Putamen (tissue), 1 donor: ENCODE measurements at regions not wholly inside any gene's neighbourhood (a gene's known extent, or its start where the extent isn't known, plus 50 kb on each side); places are given as distances from the start of the nearest gene placed in this dataset.

Source experiments
- DNase-seq: peaks from one replicate; pipeline ENCODE4 v3.0.0-alpha.2; 2016; ENCODE audit warnings: low spot score

DNA sequence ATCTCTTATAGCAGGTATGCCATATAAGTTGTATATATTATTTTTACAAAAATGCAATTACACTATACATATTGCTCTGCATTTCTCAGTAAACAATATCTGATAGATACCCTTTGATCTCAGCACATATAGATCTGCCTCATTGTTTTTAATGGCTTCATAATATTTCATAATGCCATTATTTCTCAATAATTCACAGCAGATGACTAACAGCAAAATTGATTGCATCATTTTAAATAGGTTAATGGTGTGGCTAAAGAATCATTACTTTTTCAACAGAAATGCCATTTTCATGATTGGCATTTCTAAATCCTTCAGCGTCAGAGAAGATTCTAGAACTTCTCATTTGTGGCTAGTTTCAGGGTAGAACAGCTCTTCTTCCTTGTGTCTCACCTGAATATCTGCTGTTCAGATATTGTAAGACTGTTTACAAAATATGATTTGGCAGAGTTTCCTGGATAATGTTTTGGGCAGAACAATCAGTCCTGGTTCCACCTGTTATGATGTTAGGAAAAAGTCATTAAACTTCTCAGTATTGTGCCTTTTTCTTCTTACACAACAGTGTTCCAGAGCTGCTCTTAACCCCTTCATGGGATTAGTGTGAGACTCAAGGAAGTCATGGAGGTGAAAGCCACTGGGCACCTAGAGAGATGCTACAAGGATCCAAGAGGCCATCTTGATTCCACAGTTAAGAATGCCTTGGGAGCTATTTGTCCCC is 397.6 kb upstream of the THBS1 start:
- DNase-seq, result no peak

- DNase-seq, result no peak
Observed at GRCh38 chr15:39184701-39185390, 396.0 kb upstream of the THBS1 start.

DNA sequence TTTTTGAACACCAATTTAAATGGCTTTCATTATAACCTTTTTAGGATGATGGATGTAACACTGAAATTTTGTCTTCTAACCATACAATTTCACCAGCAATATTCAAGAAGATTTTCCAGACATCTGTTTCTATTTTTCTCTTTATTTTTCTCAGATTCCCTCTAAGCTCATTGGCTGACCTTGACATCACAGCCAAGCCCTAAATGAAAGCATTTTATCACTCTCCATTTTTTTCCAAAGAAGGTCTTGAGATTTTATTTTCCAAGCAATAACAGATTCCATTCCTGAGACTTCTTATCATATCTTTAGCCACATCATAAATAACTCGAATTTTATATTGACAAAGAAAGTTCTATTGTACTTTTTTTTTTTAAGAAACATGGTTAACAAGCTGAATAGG is 392.6 kb upstream of the THBS1 start:
- no peak for DNase-seq

- DNase-seq, result no peak
Observed at GRCh38 chr15:39188930-39189329, 391.9 kb upstream of the THBS1 start.

- DNase-seq, result no peak
Observed at GRCh38 chr15:39191871-39192291, 389.0 kb upstream of the THBS1 start.

DNA sequence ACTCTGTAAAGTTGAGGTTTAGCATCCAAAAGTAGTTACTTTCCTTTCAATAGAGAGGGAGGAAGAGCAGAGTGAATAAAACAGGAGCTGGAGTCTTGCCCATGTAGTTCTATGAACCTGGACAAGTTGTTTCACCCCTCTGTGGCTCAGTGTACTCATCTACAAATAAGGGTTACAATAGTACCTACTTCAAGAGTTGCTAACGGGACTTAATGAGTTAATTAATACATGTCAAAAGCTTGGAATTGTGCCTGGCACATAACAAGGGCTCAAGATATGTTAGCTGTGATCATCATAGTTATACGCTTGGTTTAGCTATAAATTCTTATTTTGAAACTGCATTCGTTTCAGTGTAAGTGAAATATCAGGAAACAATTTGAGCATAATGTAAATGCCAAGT is 388.5 kb upstream of the THBS1 start:
- DNase-seq, result no peak

- DNase-seq, result no peak
Observed at GRCh38 chr15:39192979-39193560, 387.8 kb upstream of the THBS1 start.

GRCh38 chr15:39193611-39194010 is 387.3 kb upstream of the THBS1 start:
- DNase-seq, result no peak

DNA sequence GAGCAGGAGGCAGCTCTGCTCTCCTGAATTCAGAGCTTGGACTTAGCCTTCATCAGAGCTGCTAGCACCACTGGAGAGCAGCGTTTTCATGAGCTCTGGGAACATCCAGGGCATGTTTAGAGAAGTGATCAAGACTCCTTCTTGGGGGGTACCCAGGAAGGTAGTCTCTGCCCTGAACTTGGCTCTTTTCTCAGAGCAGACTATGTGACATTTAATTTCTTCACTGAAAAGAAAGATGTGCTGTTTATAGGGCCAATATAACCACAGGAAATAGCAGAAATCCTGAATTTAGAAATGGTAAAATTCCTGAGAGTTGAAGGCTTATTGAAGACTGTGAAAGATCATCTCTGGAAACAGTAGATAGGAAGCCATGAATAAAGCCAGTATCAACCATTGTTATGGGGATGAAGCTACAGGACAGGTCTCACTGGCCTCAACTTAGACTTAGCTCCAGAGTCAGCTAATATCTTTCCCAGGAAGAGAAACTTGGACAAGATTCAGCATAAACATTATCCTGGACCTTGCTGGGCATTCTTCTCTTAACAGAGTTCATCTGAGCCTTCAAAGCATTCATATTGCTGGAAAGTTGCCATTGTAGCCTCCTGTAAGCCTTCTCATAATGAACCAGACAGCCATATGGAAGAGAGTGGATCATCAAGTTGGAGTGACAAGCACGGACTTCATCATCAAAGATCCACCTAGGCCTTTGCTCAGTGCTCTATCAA is 386.6 kb upstream of the THBS1 start:
- no peak for DNase-seq

DNA sequence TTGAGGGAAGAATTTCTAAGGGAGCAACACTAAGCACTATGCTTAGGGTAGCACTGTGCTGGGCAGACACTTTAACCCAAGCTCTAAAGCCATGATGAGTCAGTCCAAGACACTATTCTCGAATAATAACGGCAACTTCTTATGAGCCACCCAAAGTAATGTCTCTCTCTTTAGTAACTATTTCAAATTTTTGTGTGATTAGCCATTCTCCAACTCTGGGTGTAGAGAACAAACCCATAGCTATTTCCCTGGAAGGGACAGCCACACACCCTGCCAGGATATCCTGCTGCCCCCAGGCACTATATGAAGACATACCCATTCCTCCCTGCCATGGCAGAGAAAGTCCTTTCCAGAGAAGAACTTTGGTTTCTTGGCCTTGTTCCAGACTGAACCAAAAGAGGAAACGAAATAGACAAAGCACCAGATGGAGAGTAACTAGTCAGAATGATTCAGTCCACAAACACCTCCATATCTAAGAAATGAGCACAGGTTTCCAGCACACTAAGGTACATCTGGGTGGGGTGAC is 384.9 kb upstream of the THBS1 start:
- no peak for DNase-seq

DNA sequence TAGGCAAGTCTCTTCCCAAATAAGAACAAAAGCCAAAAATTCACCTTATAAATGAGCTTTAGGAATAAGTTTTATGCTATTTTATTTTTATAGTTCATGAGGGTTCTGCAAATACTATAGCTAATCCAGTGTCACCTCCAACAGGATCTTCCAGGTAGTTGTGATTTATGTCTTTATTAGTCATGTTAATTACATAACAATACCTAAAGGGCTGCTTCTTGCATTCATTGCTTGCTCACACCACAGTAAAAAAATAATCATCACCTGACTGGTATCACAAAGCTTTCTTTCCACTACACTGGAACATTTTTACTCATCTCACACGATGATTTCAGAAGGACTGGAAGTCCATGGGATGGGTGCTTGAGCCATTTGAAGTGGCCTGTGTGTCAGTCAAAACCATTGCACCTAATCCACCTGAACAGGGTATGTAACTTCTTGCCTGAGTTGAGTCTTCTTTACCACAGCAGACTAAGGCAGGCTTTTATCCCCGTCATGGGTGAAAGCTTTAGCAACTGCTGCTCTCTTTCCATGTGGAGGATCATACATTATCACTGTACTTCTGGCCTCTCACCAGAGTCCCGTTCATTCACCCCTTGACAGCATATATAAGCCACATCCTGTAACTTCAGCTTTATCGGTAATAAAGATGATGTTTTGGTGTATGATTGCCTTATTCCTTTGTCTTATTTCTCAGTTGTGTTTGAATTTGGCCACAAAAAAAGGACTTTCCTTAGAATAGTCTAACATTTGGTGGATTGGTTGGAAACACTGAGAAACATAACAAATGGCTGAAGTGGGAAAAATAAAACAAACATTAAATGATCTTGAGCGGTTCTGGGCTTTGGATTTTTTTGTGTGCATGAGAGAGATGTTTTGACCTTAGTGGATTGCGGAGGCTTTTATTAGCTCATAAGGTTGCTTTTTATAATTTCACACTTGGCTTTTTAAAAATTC is 382.6 kb upstream of the THBS1 start:
- no peak for DNase-seq

GRCh38 chr15:39199076-39199475 is 381.8 kb upstream of the THBS1 start:
- no peak for DNase-seq

GRCh38 chr15:39200586-39200985 is 380.3 kb upstream of the THBS1 start:
- no peak for DNase-seq

GRCh38 chr15:39202641-39203040 is 378.2 kb upstream of the THBS1 start:
- no peak for DNase-seq

GRCh38 chr15:39204031-39204430 is 376.8 kb upstream of the THBS1 start:
- DNase-seq, result no peak

GRCh38 chr15:39205081-39205480 is 375.8 kb upstream of the THBS1 start:
- no peak for DNase-seq

GRCh38 chr15:39205506-39206371 is 375.1 kb upstream of the THBS1 start:
- no peak for DNase-seq

GRCh38 chr15:39207532-39208115 is 373.3 kb upstream of the THBS1 start:
- no peak for DNase-seq

DNA sequence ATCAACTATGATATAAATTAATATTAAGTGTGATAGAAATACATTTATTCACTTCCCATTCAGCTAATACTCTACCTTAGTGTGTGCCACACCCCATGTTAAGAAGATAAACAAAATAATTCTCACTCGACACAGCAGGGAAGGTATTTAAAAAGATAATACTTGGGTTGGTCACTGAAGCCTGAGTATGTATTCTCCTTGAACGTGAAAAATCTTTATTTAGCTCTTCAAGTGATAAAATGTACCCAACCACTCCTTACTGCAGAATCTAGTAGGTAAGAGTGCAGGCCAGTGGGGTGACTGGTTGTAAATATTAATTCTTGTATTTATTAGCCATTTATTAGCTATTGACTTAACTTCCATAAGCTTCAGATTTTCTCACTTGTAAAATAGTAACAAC is 372.7 kb upstream of the THBS1 start:
- DNase-seq, result no peak
